OCI-LY7 (cell line): ENCODE measurements at regions not wholly inside any gene's neighbourhood (a gene's known extent, or its start where the extent isn't known, plus 50 kb on each side); places are given as distances from the start of the nearest gene placed in this dataset.

Source experiments
- CTCF ChIP-seq: fragments of 200-600 bp; sonication (generic); conservative IDR thresholded peaks from 2 replicates; pipeline ENCODE4 v1.5.1; 2014; ENCODE audit warnings: mild to moderate bottlenecking, antibody characterized with exemption, low read length, moderate library complexity, mixed read lengths
- EZH2phosphoT487 ChIP-seq: fragments of 200-600 bp; sonication (generic); IDR thresholded peaks from 2 replicates; pipeline ENCODE4 v1.6.1; 2018; ENCODE audit warnings: low read depth, borderline replicate concordance, mild to moderate bottlenecking, mixed run types, antibody characterized with exemption, low read length, moderate library complexity, mixed read lengths

GRCh38 chr16:9593440-9593839 lies 502.0 kb downstream of the HAPSTR1 start:
- no peak for TF ChIP-seq CTCF
- TF ChIP-seq EZH2phosphoT487, result no peak
